KMS-11 (cell line): ENCODE measurements at regions not wholly inside any gene's neighbourhood (a gene's known extent, or its start where the extent isn't known, plus 50 kb on each side); places are given as distances from the start of the nearest gene placed in this dataset.

Experiments
- H2AFZ ChIP-seq: fragments of 200-600 bp; sonication (generic); 2 replicates; pipeline ENCODE4 v1.6.1; 2016; ENCODE audit warnings: antibody characterized with exemption, mixed run types, low read depth
- H3K27ac ChIP-seq: fragments of 200-600 bp; sonication (generic); 2 replicates; pipeline ENCODE4 v1.6.1; 2016; ENCODE audit warnings: mild to moderate bottlenecking, mixed run types
- H3K27me3 ChIP-seq: fragments of 200-600 bp; sonication (generic); 2 replicates; pipeline ENCODE4 v1.6.1; 2017; ENCODE audit warnings: mild to moderate bottlenecking, low read depth, mixed run types, moderate library complexity; ENCODE audit not compliant: insufficient read depth
- H3K36me3 ChIP-seq: fragments of 200-600 bp; sonication (generic); 2 replicates; pipeline ENCODE4 v1.6.1; 2017; ENCODE audit warnings: mild to moderate bottlenecking, mixed run types; ENCODE audit not compliant: insufficient read depth
- H3K4me1 ChIP-seq: fragments of 200-600 bp; sonication (generic); 2 replicates; pipeline ENCODE4 v1.6.1; 2016; ENCODE audit warnings: mild to moderate bottlenecking, low read depth, mixed run types; ENCODE audit not compliant: poor library complexity, severe bottlenecking
- H3K4me2 ChIP-seq: fragments of 200-600 bp; sonication (generic); 2 replicates; pipeline ENCODE4 v1.7.0; 2016; ENCODE audit warnings: mild to moderate bottlenecking, mixed run types
- H3K4me3 ChIP-seq: fragments of 200-600 bp; sonication (generic); IDR thresholded peaks from 2 replicates; pipeline ENCODE4 v1.6.1; 2017; ENCODE audit warnings: low read depth, low read length, mixed read lengths; ENCODE audit not compliant: insufficient read depth
- H3K79me2 ChIP-seq: fragments of 200-600 bp; sonication (generic); 2 replicates; pipeline ENCODE4 v1.6.1; 2016; ENCODE audit warnings: low read depth, mixed run types; ENCODE audit not compliant: insufficient read depth
- H3K9ac ChIP-seq: fragments of 200-600 bp; sonication (generic); 2 replicates; pipeline ENCODE4 v1.6.1; 2016; ENCODE audit warnings: mild to moderate bottlenecking, mixed run types
- H4K20me1 ChIP-seq: fragments of 200-600 bp; sonication (generic); 2 replicates; pipeline ENCODE4 v1.6.1; 2016; ENCODE audit warnings: mild to moderate bottlenecking, mixed run types; ENCODE audit not compliant: insufficient read depth
- TF ChIP-seq, protein P1 (sequence below): fragments of 200-600 bp; sonication (generic); conservative IDR thresholded peaks from 2 replicates; pipeline ENCODE4 v1.6.1; 2017; ENCODE audit warnings: low read depth, mild to moderate bottlenecking, antibody characterized with exemption, low read length, moderate library complexity, mixed read lengths

DNA sequence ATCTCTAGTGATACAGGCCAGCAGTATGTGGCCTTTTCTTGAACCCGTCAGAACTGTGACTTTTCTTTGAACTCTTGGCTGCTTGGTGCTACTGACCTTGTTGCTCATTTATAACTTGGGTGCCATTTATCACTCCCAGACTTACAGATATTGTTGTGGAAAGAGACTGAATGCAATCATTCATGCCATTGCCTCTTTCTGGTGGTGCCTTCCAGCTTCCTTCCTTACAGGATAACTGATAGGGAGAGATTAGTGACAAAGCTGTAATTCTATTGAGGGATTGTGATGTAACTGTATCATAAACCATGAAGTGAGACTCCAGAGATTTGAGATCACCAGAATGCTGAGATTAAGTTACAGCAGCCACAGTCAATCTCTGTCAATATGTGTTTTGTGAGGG lies 256.5 kb downstream of the USP25 start:
- Histone ChIP-seq H2AFZ (no peak overlapping the region), H3K36me3 (no peaks in the 10 kb centered on the region), H3K9ac (no peak overlapping the region), H3K4me3 (no peak overlapping the region), H3K4me1 (no peaks in the 10 kb centered on the region), H3K79me2 (no peaks in the 10 kb centered on the region), H4K20me1 (no peaks in the 10 kb centered on the region), H3K27me3 (no peaks in the 10 kb centered on the region), H3K4me2 (no peak overlapping the region), H3K27ac (no peak overlapping the region)
- TF ChIP-seq, protein P1, sequence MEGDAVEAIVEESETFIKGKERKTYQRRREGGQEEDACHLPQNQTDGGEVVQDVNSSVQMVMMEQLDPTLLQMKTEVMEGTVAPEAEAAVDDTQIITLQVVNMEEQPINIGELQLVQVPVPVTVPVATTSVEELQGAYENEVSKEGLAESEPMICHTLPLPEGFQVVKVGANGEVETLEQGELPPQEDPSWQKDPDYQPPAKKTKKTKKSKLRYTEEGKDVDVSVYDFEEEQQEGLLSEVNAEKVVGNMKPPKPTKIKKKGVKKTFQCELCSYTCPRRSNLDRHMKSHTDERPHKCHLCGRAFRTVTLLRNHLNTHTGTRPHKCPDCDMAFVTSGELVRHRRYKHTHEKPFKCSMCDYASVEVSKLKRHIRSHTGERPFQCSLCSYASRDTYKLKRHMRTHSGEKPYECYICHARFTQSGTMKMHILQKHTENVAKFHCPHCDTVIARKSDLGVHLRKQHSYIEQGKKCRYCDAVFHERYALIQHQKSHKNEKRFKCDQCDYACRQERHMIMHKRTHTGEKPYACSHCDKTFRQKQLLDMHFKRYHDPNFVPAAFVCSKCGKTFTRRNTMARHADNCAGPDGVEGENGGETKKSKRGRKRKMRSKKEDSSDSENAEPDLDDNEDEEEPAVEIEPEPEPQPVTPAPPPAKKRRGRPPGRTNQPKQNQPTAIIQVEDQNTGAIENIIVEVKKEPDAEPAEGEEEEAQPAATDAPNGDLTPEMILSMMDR, result no peak

DNA sequence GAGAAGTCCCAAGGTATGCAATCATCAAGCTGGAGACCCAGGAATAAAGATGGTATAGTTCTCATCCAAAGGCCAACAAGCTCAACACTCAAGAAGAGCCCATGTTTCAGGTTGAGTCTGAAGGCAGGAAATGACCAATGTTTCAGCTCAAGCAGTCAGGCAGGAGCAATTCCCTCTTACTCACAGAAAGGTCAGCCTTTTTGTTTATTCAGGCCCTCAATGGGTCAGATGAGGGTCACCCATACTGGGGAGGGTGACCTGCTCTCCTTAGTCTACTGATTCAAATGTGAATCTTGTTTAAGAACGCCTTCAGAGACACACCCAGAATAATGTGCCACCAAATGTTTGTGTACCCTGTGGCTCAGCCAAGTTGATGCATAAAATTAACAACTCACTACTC lies 262.4 kb downstream of the USP25 start:
- H3K4me3 ChIP-seq, result no peak overlapping the region
- TF ChIP-seq, protein P1, result no peak
- H3K36me3 ChIP-seq, result no peaks in the 10 kb centered on the region
- H3K79me2 ChIP-seq, result no peaks in the 10 kb centered on the region
- H3K27ac ChIP-seq, result no peak overlapping the region
- H2AFZ ChIP-seq, result no peak overlapping the region
- no peak overlapping the region for H3K9ac ChIP-seq
- H4K20me1 ChIP-seq, result no peaks in the 10 kb centered on the region
- no peaks in the 10 kb centered on the region for H3K4me1 ChIP-seq
- no peaks in the 10 kb centered on the region for H3K27me3 ChIP-seq
- no peak overlapping the region for H3K4me2 ChIP-seq

DNA sequence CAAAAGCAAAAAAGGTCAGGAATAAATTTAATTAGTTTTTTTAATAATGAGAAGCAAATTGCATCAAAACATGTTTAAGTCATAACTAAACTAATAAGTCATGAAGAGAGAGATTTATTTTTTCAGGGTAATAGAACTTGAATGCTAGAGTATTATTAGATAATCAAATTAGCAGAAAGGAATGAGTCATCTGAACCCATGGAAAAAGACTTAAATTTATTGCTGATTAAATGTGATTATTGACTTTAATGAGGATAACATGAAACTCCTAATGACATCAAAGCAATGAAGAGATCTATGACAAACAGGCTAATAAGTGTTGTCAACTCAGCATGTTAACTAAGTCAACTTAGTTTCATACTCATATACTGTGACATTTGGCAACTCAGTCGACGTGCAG lies 264.2 kb downstream of the USP25 start:
- TF ChIP-seq, protein P1, result no peak
- Histone ChIP-seq H3K4me2 (no peak overlapping the region), H3K27ac (no peak overlapping the region), H3K79me2 (no peaks in the 10 kb centered on the region), H3K9ac (no peak overlapping the region), H3K36me3 (no peaks in the 10 kb centered on the region), H2AFZ (no peak overlapping the region), H3K27me3 (no peaks in the 10 kb centered on the region), H4K20me1 (no peaks in the 10 kb centered on the region), H3K4me3 (no peak overlapping the region), H3K4me1 (no peaks in the 10 kb centered on the region)

DNA sequence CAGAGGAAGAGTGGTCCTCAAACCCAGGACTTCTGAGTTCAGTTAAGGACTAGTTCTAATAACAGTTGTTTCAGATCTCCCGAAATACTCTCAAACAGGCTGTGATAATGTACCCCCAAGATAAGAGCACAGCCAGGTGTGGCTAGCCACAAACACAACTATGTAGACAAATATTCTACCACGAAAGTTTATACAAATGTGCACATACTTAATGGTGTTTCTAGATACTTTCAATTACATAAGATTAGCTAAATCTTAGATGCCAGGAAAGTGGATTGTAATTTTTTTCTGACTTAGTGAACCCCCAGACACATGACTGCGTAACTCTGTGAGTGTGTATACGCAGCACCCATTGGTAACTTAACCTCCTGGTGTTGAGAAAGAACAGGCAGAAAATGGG lies 270.0 kb downstream of the USP25 start:
- Histone ChIP-seq H3K27ac (no peak overlapping the region), H3K9ac (no peak overlapping the region), H3K4me1 (no peaks in the 10 kb centered on the region), H3K79me2 (no peaks in the 10 kb centered on the region), H4K20me1 (no peaks in the 10 kb centered on the region), H3K4me3 (no peak overlapping the region), H3K27me3 (no peaks in the 10 kb centered on the region), H3K36me3 (no peaks in the 10 kb centered on the region), H3K4me2 (no peak overlapping the region), H2AFZ (no peak overlapping the region)
- TF ChIP-seq, protein P1, result no peak

DNA sequence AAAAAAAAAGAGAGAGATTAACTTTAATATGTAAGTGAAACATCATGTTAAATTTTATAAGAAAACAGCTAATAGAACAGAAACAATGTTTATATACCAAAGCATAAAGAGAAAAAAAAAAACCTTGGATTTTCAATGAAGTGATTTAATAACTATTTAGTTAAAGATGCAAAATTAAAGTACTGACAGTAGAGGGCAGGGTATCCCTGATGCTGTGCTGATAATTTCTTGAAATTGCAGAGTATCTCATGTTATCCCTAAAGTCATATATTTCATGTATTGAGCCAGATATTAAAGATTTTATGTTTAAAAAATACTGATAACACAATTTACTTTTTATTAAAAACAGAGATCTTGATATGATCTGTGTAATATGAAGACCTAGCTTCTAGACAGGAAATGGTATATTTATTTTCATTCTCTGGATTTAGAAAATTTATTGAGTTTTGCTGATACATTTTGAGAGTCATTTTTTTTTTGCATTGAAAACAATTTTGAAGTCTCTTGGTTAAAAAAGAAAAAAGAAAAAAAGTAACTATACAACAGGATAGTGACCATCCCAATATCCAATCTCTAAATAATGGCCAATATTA lies 273.2 kb downstream of the USP25 start:
- Histone ChIP-seq H2AFZ (no peak overlapping the region), H3K36me3 (no peaks in the 10 kb centered on the region), H3K4me1 (no peaks in the 10 kb centered on the region), H3K9ac (no peak overlapping the region), H4K20me1 (no peaks in the 10 kb centered on the region), H3K4me2 (no peak overlapping the region), H3K4me3 (no peak overlapping the region), H3K27me3 (no peaks in the 10 kb centered on the region), H3K79me2 (no peaks in the 10 kb centered on the region), H3K27ac (no peak overlapping the region)
- TF ChIP-seq, protein P1, result peak; percentile 54
